ENCODE measurements at regions not wholly inside any gene's neighbourhood (a gene's known extent, or its start where the extent isn't known, plus 50 kb on each side); places are given as distances from the start of the nearest gene placed in this dataset.

GRCh38 chrY:16629146-16629545, 1250.9 kb downstream of the CDY2B start:
- Mint-ChIP-seq H3K27me3 (ENCODE audit: low read depth in 2 of 2) (no peaks in the 10 kb centered on the region), H3K4me1 (no peaks in the 10 kb centered on the region), H3K36me3 (no peaks in the 10 kb centered on the region), H3K9me3 (peaks cover 0 to 3% of the 10 kb centered on the region in 2 donors), H3K27ac (no peak overlapping the region), H3K4me3 (no peak overlapping the region)
- no peaks in the 10 kb centered on the region for H3K27me3 ChIP-seq (ENCODE audit: control insufficient read depth, insufficient read depth, low read length)
- H3K4me3 ChIP-seq (ENCODE audit: low read length), result no peak overlapping the region
- H3K4me1 ChIP-seq (ENCODE audit: control insufficient read depth, insufficient read depth, low read length), result no peaks in the 10 kb centered on the region
- TF ChIP-seq CTCF (IDR thresholded peaks at IDR 0.05), result no peak
- WGBS (ENCODE audit: insufficient coverage), result 100% methylated on average over 1 of the region's 1 CpG
- H3K36me3 ChIP-seq (ENCODE audit: control insufficient read depth, insufficient read depth, low read length), result no peaks in the 10 kb centered on the region
- no peaks in the 10 kb centered on the region for H3K9me3 ChIP-seq (ENCODE audit: control insufficient read depth, insufficient read depth, low read length)
- DNase-seq (no peak), ATAC-seq (no peak)
- no peak overlapping the region for H3K27ac ChIP-seq (ENCODE audit: low read length)
- intact Hi-C loops (cut with micrococcal nuclease), result no loop called here

GRCh38 chrY:16627122-16627521, 1252.9 kb downstream of the CDY2B start:
- Mint-ChIP-seq H3K27ac (no peak overlapping the region), H3K36me3 (no peaks in the 10 kb centered on the region), H3K27me3 (ENCODE audit: low read depth in 2 of 2) (no peaks in the 10 kb centered on the region), H3K9me3 (peaks cover 0 to 3% of the 10 kb centered on the region in 2 donors), H3K4me1 (no peaks in the 10 kb centered on the region), H3K4me3 (no peak overlapping the region)
- DNase-seq (no peak), ATAC-seq (no peak)
- no peaks in the 10 kb centered on the region for H3K36me3 ChIP-seq (ENCODE audit: control insufficient read depth, insufficient read depth, low read length)
- H3K4me1 ChIP-seq (ENCODE audit: control insufficient read depth, insufficient read depth, low read length), result no peaks in the 10 kb centered on the region
- H3K4me3 ChIP-seq (ENCODE audit: low read length), result no peak overlapping the region
- no peak overlapping the region for H3K27ac ChIP-seq (ENCODE audit: low read length)
- no peaks in the 10 kb centered on the region for H3K9me3 ChIP-seq (ENCODE audit: control insufficient read depth, insufficient read depth, low read length)
- WGBS (ENCODE audit: insufficient coverage), result 86% methylated on average over 3 of the region's 3 CpGs
- H3K27me3 ChIP-seq (ENCODE audit: control insufficient read depth, insufficient read depth, low read length), result no peaks in the 10 kb centered on the region
- no peak for TF ChIP-seq CTCF (IDR thresholded peaks at IDR 0.05)
- intact Hi-C loops (cut with micrococcal nuclease), result no loop called here

DNA sequence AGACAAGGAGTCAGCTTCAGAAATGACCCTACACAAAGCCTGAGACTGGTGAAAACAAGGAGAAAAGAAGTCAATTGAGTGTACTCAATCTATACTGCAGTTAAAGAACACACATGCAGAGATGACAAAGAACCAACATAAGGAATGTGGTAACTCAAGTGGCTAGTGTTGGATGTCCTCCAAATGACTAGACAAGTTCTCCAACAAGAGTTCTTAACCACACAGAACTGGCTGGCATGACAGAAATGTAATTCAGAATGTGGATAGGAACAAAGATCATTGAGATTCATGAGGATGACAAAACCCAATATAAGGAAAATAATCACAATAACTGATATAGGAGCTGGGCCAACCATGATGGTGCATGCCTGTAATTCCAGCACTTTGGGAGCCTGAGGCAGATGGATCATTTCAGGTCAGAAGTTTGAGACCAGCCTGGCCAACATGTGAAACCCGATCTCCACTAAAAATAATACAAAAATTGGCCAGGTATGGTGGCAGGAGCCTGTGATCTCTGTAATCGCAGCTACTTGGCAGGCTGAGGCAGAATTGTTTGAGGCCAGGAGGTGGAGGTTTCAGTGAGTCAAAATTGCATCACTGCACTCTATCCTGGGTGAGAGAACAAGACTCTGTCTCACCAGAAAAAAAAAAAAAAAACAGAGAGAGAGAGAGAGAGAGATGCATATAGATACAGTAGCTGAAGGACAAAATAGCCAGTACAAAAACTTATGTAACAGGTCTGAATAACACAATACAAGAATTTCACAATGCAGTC, 1263.6 kb downstream of the CDY2B start:
- H3K27me3 Mint-ChIP-seq (ENCODE audit: low read depth in 2 of 2), result no peaks in the 10 kb centered on the region
- H3K4me1 ChIP-seq (ENCODE audit: control insufficient read depth, insufficient read depth, low read length), result no peaks in the 10 kb centered on the region
- H3K27me3 ChIP-seq (ENCODE audit: control insufficient read depth, insufficient read depth, low read length), result no peaks in the 10 kb centered on the region
- H3K36me3 Mint-ChIP-seq, result no peaks in the 10 kb centered on the region
- WGBS (ENCODE audit: insufficient coverage), result 70% methylated on average over 2 of the region's 2 CpGs
- DNase-seq, result no peak
- H3K4me1 Mint-ChIP-seq, result no peaks in the 10 kb centered on the region
- no peaks in the 10 kb centered on the region for H3K36me3 ChIP-seq (ENCODE audit: control insufficient read depth, insufficient read depth, low read length)
- no peak overlapping the region for H3K4me3 Mint-ChIP-seq
- no peak overlapping the region for H3K27ac Mint-ChIP-seq
- no peak overlapping the region for H3K27ac ChIP-seq (ENCODE audit: low read length)
- no peaks in the 10 kb centered on the region for H3K9me3 Mint-ChIP-seq
- H3K9me3 ChIP-seq (ENCODE audit: control insufficient read depth, insufficient read depth, low read length), result no peaks in the 10 kb centered on the region
- ATAC-seq, result no peak
- no peak overlapping the region for H3K4me3 ChIP-seq (ENCODE audit: low read length)
- TF ChIP-seq CTCF (IDR thresholded peaks at IDR 0.05), result no peak
- intact Hi-C loops (cut with micrococcal nuclease), result no loop called here

DNA sequence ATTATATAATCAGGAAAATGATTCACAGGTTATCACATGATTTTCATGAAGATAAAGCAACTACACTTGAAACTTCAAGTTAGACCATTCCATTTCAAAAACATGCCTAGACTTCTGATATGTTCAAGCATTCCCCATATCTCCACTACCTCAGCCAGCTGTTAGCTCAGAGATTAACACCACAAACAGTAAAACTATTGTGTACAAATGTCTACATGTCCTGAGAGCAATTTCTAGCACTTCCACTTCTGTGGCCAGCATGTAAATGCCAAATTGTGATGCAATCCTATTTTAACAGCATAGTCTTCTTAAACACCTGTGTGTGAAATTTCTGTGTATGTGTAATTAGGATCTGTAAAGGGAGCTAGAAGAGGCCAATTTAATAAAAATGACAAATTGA, 1271.3 kb downstream of the CDY2B start:
- TF ChIP-seq CTCF (IDR thresholded peaks at IDR 0.05), result no peak
- intact Hi-C loops (cut with micrococcal nuclease), result no loop called here
- no peak overlapping the region for H3K4me3 ChIP-seq (ENCODE audit: low read length)
- H3K9me3 ChIP-seq (ENCODE audit: control insufficient read depth, insufficient read depth, low read length), result no peaks in the 10 kb centered on the region
- no peaks in the 10 kb centered on the region for H3K36me3 ChIP-seq (ENCODE audit: control insufficient read depth, insufficient read depth, low read length)
- Mint-ChIP-seq H3K36me3 (no peaks in the 10 kb centered on the region), H3K27me3 (ENCODE audit: low read depth in 2 of 2) (no peaks in the 10 kb centered on the region), H3K9me3 (peaks cover 0 to 9% of the 10 kb centered on the region in 2 donors), H3K4me3 (no peak overlapping the region), H3K27ac (no peak overlapping the region), H3K4me1 (no peaks in the 10 kb centered on the region)
- H3K4me1 ChIP-seq (ENCODE audit: control insufficient read depth, insufficient read depth, low read length), result no peaks in the 10 kb centered on the region
- H3K27ac ChIP-seq (ENCODE audit: low read length), result no peak overlapping the region
- no peaks in the 10 kb centered on the region for H3K27me3 ChIP-seq (ENCODE audit: control insufficient read depth, insufficient read depth, low read length)
- DNase-seq (no peak), ATAC-seq (no peak)

All from natural killer cell (primary cell).